OCI-LY7 (cell line): ENCODE measurements at regions not wholly inside any gene's neighbourhood (a gene's known extent, or its start where the extent isn't known, plus 50 kb on each side); places are given as distances from the start of the nearest gene placed in this dataset.

Experiments
- BruUV-seq: library from RNA; stranded (reverse); fragments of 400-500 nt; replicated peaks from 2 replicates; lab custom pipeline; 2021; lab: Mats Ljungman, UMichigan
- CTCF ChIA-PET: fragments of 300-600 bp; sonication (Branson Sonifier 250); formaldehyde crosslinking; loops from one replicate; lab custom pipeline; 2022; ENCODE audit warnings: antibody characterized with exemption; ENCODE audit not compliant: unreplicated experiment; lab: Charles Lee
- POLR2A ChIA-PET: fragments of 300-600 bp; sonication (Branson Sonifier 250); formaldehyde crosslinking; loops from one replicate; lab custom pipeline; 2022; ENCODE audit warnings: antibody characterized with exemption; lab: Charles Lee
- DNase-seq: peaks from one replicate; pipeline ENCODE4 v3.0.0-alpha.2; 2015; ENCODE audit warnings: low spot score
- H2AFZ ChIP-seq: fragments of 200-600 bp; sonication (generic), shearing (Covaris generic); 2 replicates; pipeline ENCODE4 v1.6.1; 2014; ENCODE audit warnings: mild to moderate bottlenecking, antibody characterized with exemption, low read length, moderate library complexity
- H3K27ac ChIP-seq: fragments of 200-600 bp; sonication (generic); 2 replicates; pipeline ENCODE4 v1.5.1; 2014; ENCODE audit warnings: mixed run types, low read depth, mild to moderate bottlenecking, moderate library complexity, low read length, inconsistent platforms; ENCODE audit not compliant: poor library complexity, severe bottlenecking
- H3K36me3 ChIP-seq: fragments of 200-600 bp; sonication (generic); 2 replicates; pipeline ENCODE4 v1.6.1; 2014; ENCODE audit warnings: mild to moderate bottlenecking, antibody characterized with exemption, low read length, moderate library complexity, mixed read lengths; ENCODE audit not compliant: insufficient read depth
- H3K4me1 ChIP-seq: fragments of 200-600 bp; sonication (generic); 2 replicates; pipeline ENCODE4 v1.5.1; 2014; ENCODE audit warnings: mild to moderate bottlenecking, low read length; ENCODE audit not compliant: insufficient read depth, poor library complexity, severe bottlenecking
- H3K4me2 ChIP-seq: fragments of 200-600 bp; sonication (generic); 2 replicates; pipeline ENCODE4 v1.6.1; 2014; ENCODE audit warnings: mild to moderate bottlenecking, low read length
- H3K4me3 ChIP-seq: fragments of 200-600 bp; sonication (generic); 2 replicates; pipeline ENCODE4 v1.5.1; 2014; ENCODE audit warnings: mild to moderate bottlenecking, low read depth, low read length; ENCODE audit not compliant: poor library complexity, severe bottlenecking
- H3K79me2 ChIP-seq: fragments of 200-600 bp; sonication (generic); 2 replicates; pipeline ENCODE4 v1.6.1; 2016; ENCODE audit warnings: low read depth, mild to moderate bottlenecking, low read length, moderate library complexity, mixed read lengths; ENCODE audit not compliant: insufficient read depth
- H3K9me2 ChIP-seq: fragments of 200-600 bp; sonication (generic); 2 replicates; pipeline ENCODE4 v1.6.1; 2016; ENCODE audit warnings: mild to moderate bottlenecking, low read length, mixed read lengths; ENCODE audit not compliant: insufficient read depth
- H3K9me3 ChIP-seq: fragments of 200-600 bp; sonication (generic); 2 replicates; pipeline ENCODE4 v1.6.1; 2014; ENCODE audit warnings: mild to moderate bottlenecking, mixed run types, low read length, mixed read lengths
- H4K20me1 ChIP-seq: fragments of 200-600 bp; sonication (generic); 2 replicates; pipeline ENCODE4 v1.6.1; 2014; ENCODE audit warnings: mild to moderate bottlenecking, antibody characterized with exemption, low read length, moderate library complexity, mixed read lengths; ENCODE audit not compliant: insufficient read depth
- CTCF ChIP-seq: fragments of 200-600 bp; sonication (generic); conservative IDR thresholded peaks from 2 replicates; pipeline ENCODE4 v1.5.1; 2014; ENCODE audit warnings: mild to moderate bottlenecking, antibody characterized with exemption, low read length, moderate library complexity, mixed read lengths
- EZH2phosphoT487 ChIP-seq: fragments of 200-600 bp; sonication (generic); IDR thresholded peaks from 2 replicates; pipeline ENCODE4 v1.6.1; 2018; ENCODE audit warnings: low read depth, borderline replicate concordance, mild to moderate bottlenecking, mixed run types, antibody characterized with exemption, low read length, moderate library complexity, mixed read lengths
- intact Hi-C: fragments of 100-400 bp; cut with micrococcal nuclease; formaldehyde crosslinking; loops from one replicate; pipeline ENCODE4 v1.10.0; 2022; ENCODE audit not compliant: unreplicated experiment

- Histone ChIP-seq H3K4me3 (no peak overlapping the region), H3K4me2 (no peak overlapping the region), H3K36me3 (no peaks in the 10 kb centered on the region), H3K9me2 (no peaks in the 10 kb centered on the region), H3K79me2 (no peaks in the 10 kb centered on the region), H3K4me1 (no peaks in the 10 kb centered on the region), H4K20me1 (no peaks in the 10 kb centered on the region), H3K9me3 (no peaks in the 10 kb centered on the region), H2AFZ (no peak overlapping the region), H3K27ac (no peak overlapping the region)
- BruUV-seq: no TSS peak
- CTCF ChIA-PET: no interaction called here
- intact Hi-C loops: no loop called here
- DNase-seq: no peak
- TF ChIP-seq EZH2phosphoT487 (no peak), CTCF (no peak)
- POLR2A ChIA-PET: interaction anchor here (0.7 kb wide), 1 partner anchor 1566 kb away, joined by 3 read pairs; no protein-coding TSS in a partner anchor
These were observed 345.7 kb upstream of the SFSWAP start for GRCh38 chr12:131364903-131365820.

- intact Hi-C loops: no loop called here
- TF ChIP-seq CTCF (no peak), EZH2phosphoT487 (no peak)
- Histone ChIP-seq H3K9me2 (no peaks in the 10 kb centered on the region), H3K4me2 (no peak overlapping the region), H2AFZ (no peak overlapping the region), H3K36me3 (no peaks in the 10 kb centered on the region), H3K9me3 (no peaks in the 10 kb centered on the region), H3K4me3 (no peak overlapping the region), H3K27ac (no peak overlapping the region), H3K79me2 (no peaks in the 10 kb centered on the region), H4K20me1 (no peaks in the 10 kb centered on the region; the same call in 1 of the 2 replicates), H3K4me1 (no peaks in the 10 kb centered on the region)
- POLR2A ChIA-PET: no interaction called here
- CTCF ChIA-PET: no interaction called here
- DNase-seq: no peak
- BruUV-seq: no TSS peak
These were observed 345.0 kb upstream of the SFSWAP start for GRCh38 chr12:131365821-131366260.
